Suprapubic skin (tissue), 4 donors: ENCODE measurements at regions not wholly inside any gene's neighbourhood (a gene's known extent, or its start where the extent isn't known, plus 50 kb on each side); places are given as distances from the start of the nearest gene placed in this dataset.

Source experiments
- DNase-seq, 2 donors: peaks; one replicate each; pipeline ENCODE4 v3.0.0-alpha.2; 2019; ENCODE audit warnings: low spot score in 2 of 2
- H3K27ac ChIP-seq: fragments of 200-600 bp; sonication (generic); one replicate; pipeline ENCODE4 v1.5.1; 2019
- H3K27me3 ChIP-seq: fragments of 200-600 bp; sonication (generic); one replicate; pipeline ENCODE4 v1.5.1; 2019
- H3K36me3 ChIP-seq: fragments of 200-600 bp; sonication (generic); one replicate; pipeline ENCODE4 v1.5.1; 2019
- H3K4me1 ChIP-seq: fragments of 200-600 bp; sonication (generic); one replicate; pipeline ENCODE4 v1.5.1; 2019
- H3K4me3 ChIP-seq: fragments of 200-600 bp; sonication (generic); one replicate; pipeline ENCODE4 v1.5.1; 2019; ENCODE audit warnings: mild to moderate bottlenecking
- H3K9me3 ChIP-seq: fragments of 200-600 bp; sonication (generic); one replicate; pipeline ENCODE4 v1.5.1; 2019
- EP300 ChIP-seq: sonication (generic); formaldehyde crosslinking; IDR thresholded peaks from one replicate; pipeline ENCODE4 v1.6.1; 2017; ENCODE audit warnings: antibody characterized with exemption
- POLR2A ChIP-seq, 2 donors: fragments of 450-650 bp; IDR thresholded peaks; one replicate each; pipeline ENCODE4 v1.6.1; 2017; ENCODE audit warnings: antibody characterized with exemption in 2 of 2, mild to moderate bottlenecking in 2 of 2, moderate library complexity in 2 of 2
- POLR2AphosphoS5 ChIP-seq, 3 donors: sonication (generic); formaldehyde crosslinking; IDR thresholded peaks; one replicate each; pipeline ENCODE4 v1.6.1; 2017; ENCODE audit warnings: antibody characterized with exemption in 3 of 3
- WGBS: methylation state at CpG from one replicate; pipeline ENCODE4 v1.1.5; 2018; 5-methylcytosine and 5-hydroxymethylcytosine counted together
- TF ChIP-seq, protein P1 (sequence below), 2 donors: fragments of 200-600 bp in 1 of 2; fragments of 450-650 bp in 1 of 2; sonication (generic) in 1 of 2; IDR thresholded peaks; one replicate each; pipeline ENCODE4 v1.5.1; 2016 to 2019; ENCODE audit warnings: antibody characterized with exemption in 2 of 2, mild to moderate bottlenecking in 1 of 2, moderate library complexity in 1 of 2

DNA sequence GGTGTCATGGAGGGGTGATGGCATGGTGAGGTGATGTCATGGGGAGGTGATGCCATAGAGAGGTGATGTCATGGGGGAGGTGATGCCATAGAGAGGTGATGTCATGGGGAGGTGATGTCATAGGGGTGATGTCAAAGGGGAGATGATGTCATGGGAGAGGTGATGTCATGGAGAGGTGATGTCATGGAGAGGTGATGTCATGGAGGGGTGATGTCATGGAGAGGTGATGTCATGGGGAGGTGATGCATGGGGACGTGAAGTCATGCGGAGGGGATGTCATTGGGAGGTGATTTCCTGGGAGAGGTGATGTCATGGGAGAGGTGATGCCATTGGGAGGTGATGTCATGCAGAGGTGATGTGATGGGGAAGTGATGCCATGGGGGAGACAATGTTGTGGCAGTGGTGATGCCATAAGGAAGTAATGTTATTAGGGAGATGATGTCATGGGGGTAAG is 92.1 kb upstream of the C1orf174 start:
- Histone ChIP-seq H3K9me3 (no peaks in the 10 kb centered on the region), H3K27ac (no peak overlapping the region), H3K36me3 (no peaks in the 10 kb centered on the region), H3K4me3 (no peak overlapping the region), H3K27me3 (peaks cover 44% of the 10 kb centered on the region), H3K4me1 (no peaks in the 10 kb centered on the region)
- DNase-seq: no peak
- no peak for TF ChIP-seq POLR2AphosphoS5 (IDR thresholded peaks at IDR 0.05)
- TF ChIP-seq, protein P1, sequence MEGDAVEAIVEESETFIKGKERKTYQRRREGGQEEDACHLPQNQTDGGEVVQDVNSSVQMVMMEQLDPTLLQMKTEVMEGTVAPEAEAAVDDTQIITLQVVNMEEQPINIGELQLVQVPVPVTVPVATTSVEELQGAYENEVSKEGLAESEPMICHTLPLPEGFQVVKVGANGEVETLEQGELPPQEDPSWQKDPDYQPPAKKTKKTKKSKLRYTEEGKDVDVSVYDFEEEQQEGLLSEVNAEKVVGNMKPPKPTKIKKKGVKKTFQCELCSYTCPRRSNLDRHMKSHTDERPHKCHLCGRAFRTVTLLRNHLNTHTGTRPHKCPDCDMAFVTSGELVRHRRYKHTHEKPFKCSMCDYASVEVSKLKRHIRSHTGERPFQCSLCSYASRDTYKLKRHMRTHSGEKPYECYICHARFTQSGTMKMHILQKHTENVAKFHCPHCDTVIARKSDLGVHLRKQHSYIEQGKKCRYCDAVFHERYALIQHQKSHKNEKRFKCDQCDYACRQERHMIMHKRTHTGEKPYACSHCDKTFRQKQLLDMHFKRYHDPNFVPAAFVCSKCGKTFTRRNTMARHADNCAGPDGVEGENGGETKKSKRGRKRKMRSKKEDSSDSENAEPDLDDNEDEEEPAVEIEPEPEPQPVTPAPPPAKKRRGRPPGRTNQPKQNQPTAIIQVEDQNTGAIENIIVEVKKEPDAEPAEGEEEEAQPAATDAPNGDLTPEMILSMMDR (IDR thresholded peaks at IDR 0.05): no peak
- TF ChIP-seq POLR2A (IDR thresholded peaks at IDR 0.05): no peak
- no peak for TF ChIP-seq EP300
- 98% methylated on average over 2 of the region's 2 CpGs for WGBS

GRCh38 chr1:3992746-3993145 is 92.7 kb upstream of the C1orf174 start:
- 83% methylated on average over 2 of the region's 6 CpGs for WGBS
- H3K27me3 ChIP-seq: peaks cover 45% of the 10 kb centered on the region

GRCh38 chr1:3993619-3994375 is 93.7 kb upstream of the C1orf174 start:
- DNase-seq: peak in 1 of 2 donors; percentile 15
- Histone ChIP-seq H3K4me3 (no peak overlapping the region), H3K36me3 (no peaks in the 10 kb centered on the region), H3K4me1 (no peaks in the 10 kb centered on the region), H3K27ac (no peak overlapping the region), H3K27me3 (peaks cover 47% of the 10 kb centered on the region), H3K9me3 (no peaks in the 10 kb centered on the region)
- TF ChIP-seq POLR2AphosphoS5 (IDR thresholded peaks at IDR 0.05) (no peak), EP300 (no peak), POLR2A (IDR thresholded peaks at IDR 0.05) (no peak)
- TF ChIP-seq, protein P1 (IDR thresholded peaks at IDR 0.05): no peak
- WGBS: 48% methylated on average over 25 of the region's 25 CpGs

More at GRCh38 chr1:3992746-3993145, 92.7 kb upstream of the C1orf174 start:
- Histone ChIP-seq H3K36me3 (no peaks in the 10 kb centered on the region), H3K4me3 (no peak overlapping the region), H3K27ac (no peak overlapping the region), H3K4me1 (no peaks in the 10 kb centered on the region), H3K9me3 (no peaks in the 10 kb centered on the region)
- TF ChIP-seq POLR2AphosphoS5 (IDR thresholded peaks at IDR 0.05): no peak
- TF ChIP-seq POLR2A (IDR thresholded peaks at IDR 0.05): no peak
- TF ChIP-seq, protein P1 (IDR thresholded peaks at IDR 0.05): no peak
- TF ChIP-seq EP300: no peak
- peak in 1 of 2 donors; percentile 10 for DNase-seq

DNA sequence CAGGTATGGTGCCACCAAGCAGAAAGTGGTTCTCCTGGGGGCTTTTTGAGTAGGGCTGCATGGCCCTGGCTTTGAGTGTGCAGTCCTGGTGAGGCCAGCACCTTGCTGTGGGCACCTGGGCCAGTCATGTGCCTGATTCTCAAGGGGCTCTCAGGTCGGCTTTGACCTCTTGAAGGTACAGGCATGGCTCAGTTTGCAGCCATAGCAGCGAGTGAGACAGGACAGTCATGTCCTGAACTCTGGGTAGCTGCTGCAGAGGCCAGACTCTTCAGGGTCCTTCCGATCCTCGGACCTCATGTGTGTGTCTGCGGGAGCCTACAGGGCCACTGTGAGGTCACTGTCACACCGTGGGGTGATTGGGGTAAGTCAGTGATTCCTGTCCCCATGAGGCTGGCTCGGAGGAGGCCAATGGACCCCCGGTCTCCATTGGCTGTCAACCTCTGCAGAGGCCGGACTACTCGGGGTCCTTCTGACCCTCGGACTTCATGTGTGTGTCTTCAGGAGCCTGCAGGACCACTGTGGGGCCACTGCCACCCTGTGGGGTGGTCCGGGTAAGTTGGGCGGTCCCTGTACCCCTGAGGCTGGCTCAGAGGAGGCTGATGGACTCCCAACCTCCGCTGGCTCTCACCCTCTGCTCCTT is 95.2 kb upstream of the C1orf174 start:
- Histone ChIP-seq H3K27ac (no peak overlapping the region), H3K4me1 (no peaks in the 10 kb centered on the region), H3K4me3 (no peak overlapping the region), H3K27me3 (peaks cover 58% of the 10 kb centered on the region), H3K9me3 (no peaks in the 10 kb centered on the region), H3K36me3 (no peaks in the 10 kb centered on the region)
- peak in 1 of 2 donors; percentile 34 for DNase-seq
- TF ChIP-seq, protein P1 (IDR thresholded peaks at IDR 0.05): no peak
- TF ChIP-seq POLR2A (IDR thresholded peaks at IDR 0.05): no peak
- TF ChIP-seq POLR2AphosphoS5 (IDR thresholded peaks at IDR 0.05): no peak
- TF ChIP-seq EP300: no peak
- 96% methylated on average over 3 of the region's 14 CpGs for WGBS
